ENCODE measurements at regions not wholly inside any gene's neighbourhood (a gene's known extent, or its start where the extent isn't known, plus 50 kb on each side); places are given as distances from the start of the nearest gene placed in this dataset.
A peak's percentile ranks its signal among the peaks of the same experiment; 100 is the strongest.

- Histone ChIP-seq H3K36me3 (no peaks in the 10 kb centered on the region), H3K4me1 (peaks cover 6 to 8% (median 7%) of the 10 kb centered on the region in 3 donors), H3K9me3 (no peaks in the 10 kb centered on the region), H3K27me3 (no peaks in the 10 kb centered on the region), H3K27ac (peak overlapping the region in 1 of 4 donors; percentile 21), H3K4me3 (no peak overlapping the region)
- DNase-seq, result peak in 3 of 6 donors; percentile 6 to 21 (median 18)
- intact Hi-C loops (cut with DNase I), result no loop called here
- peak; percentile 61 to 90 (median 84) for ATAC-seq
- no peak for TF ChIP-seq CTCF (IDR thresholded peaks at IDR 0.05)
- peak; percentile 93 for FAIRE-seq
- WGBS, 2 donors, result 57 to 59% methylated on average over 7 of the region's 7 CpGs
These were observed 92.7 kb upstream of the PARD3B start for GRCh38 chr2:204452464-204453023.

- peak; percentile 38 to 72 (median 59) for ATAC-seq
- WGBS, 2 donors, result 11 to 20% methylated on average over 7 of the region's 7 CpGs
- no peaks in the 10 kb centered on the region for H3K27me3 ChIP-seq
- intact Hi-C loops (cut with DNase I), result no loop called here
- no peak for FAIRE-seq
- no peak overlapping the region for H3K27ac ChIP-seq
- TF ChIP-seq CTCF (IDR thresholded peaks at IDR 0.05), result no peak
- H3K4me1 ChIP-seq, result peaks cover 6 to 8% (median 7%) of the 10 kb centered on the region in 3 donors
- no peaks in the 10 kb centered on the region for H3K36me3 ChIP-seq
- no peaks in the 10 kb centered on the region for H3K9me3 ChIP-seq
- no peak overlapping the region for H3K4me3 ChIP-seq
- DNase-seq, result peak; percentile 23 to 68 (median 43)
These were observed 91.5 kb upstream of the PARD3B start for GRCh38 chr2:204453730-204454167.

GRCh38 chr2:204454672-204455380 lies 90.4 kb upstream of the PARD3B start:
- ATAC-seq (no peak), FAIRE-seq (no peak), DNase-seq (no peak)
- H3K27ac ChIP-seq, result no peak overlapping the region
- 93 to 97% methylated on average over 6 of the region's 6 CpGs for WGBS, 2 donors
- no peak overlapping the region for H3K4me3 ChIP-seq
- no peaks in the 10 kb centered on the region for H3K9me3 ChIP-seq
- no peaks in the 10 kb centered on the region for H3K27me3 ChIP-seq
- intact Hi-C loops (cut with DNase I), result no loop called here
- no peaks in the 10 kb centered on the region for H3K36me3 ChIP-seq
- TF ChIP-seq CTCF (IDR thresholded peaks at IDR 0.05), result no peak
- H3K4me1 ChIP-seq, result peaks cover 6 to 8% (median 7%) of the 10 kb centered on the region in 3 donors

GRCh38 chr2:204468746-204469429 lies 76.4 kb upstream of the PARD3B start:
- FAIRE-seq, result no peak
- H3K36me3 ChIP-seq, result no peaks in the 10 kb centered on the region
- no peak overlapping the region for H3K4me3 ChIP-seq
- intact Hi-C loops (cut with DNase I), result no loop called here
- H3K4me1 ChIP-seq, result no peaks in the 10 kb centered on the region
- no peak for TF ChIP-seq CTCF (IDR thresholded peaks at IDR 0.05)
- peak in 1 of 4 donors; percentile 50 for ATAC-seq
- H3K27ac ChIP-seq, result no peak overlapping the region
- 60 to 65% methylated on average over 4 of the region's 4 CpGs for WGBS, 2 donors
- no peaks in the 10 kb centered on the region for H3K9me3 ChIP-seq
- no peaks in the 10 kb centered on the region for H3K27me3 ChIP-seq
- DNase-seq, result no peak

All from pancreas (tissue), 10 donors.